Neural cell (in vitro differentiated cells): ENCODE measurements at regions not wholly inside any gene's neighbourhood (a gene's known extent, or its start where the extent isn't known, plus 50 kb on each side); places are given as distances from the start of the nearest gene placed in this dataset.

Source experiments
- EZH2 ChIP-seq: fragments of 200-600, 300-800 bp; shearing (Covaris generic), sonication (generic); IDR thresholded peaks from 2 replicates; pipeline ENCODE4 v1.6.1; 2014; ENCODE audit warnings: antibody characterized with exemption, low read length, borderline replicate concordance, mild to moderate bottlenecking; ENCODE audit not compliant: insufficient read depth, poor library complexity, severe bottlenecking
- RAD21 ChIP-seq: fragments of 450-650 bp; conservative IDR thresholded peaks from 2 replicates; pipeline ENCODE4 v1.6.1; 2014; ENCODE audit warnings: antibody characterized with exemption, mild to moderate bottlenecking, moderate library complexity
- TF ChIP-seq, protein P1 (sequence below): fragments of 450-650 bp; IDR thresholded peaks from 2 replicates; pipeline ENCODE4 v1.5.1; 2014; ENCODE audit warnings: antibody characterized with exemption, mild to moderate bottlenecking, moderate library complexity; ENCODE audit not compliant: poor library complexity, severe bottlenecking

DNA sequence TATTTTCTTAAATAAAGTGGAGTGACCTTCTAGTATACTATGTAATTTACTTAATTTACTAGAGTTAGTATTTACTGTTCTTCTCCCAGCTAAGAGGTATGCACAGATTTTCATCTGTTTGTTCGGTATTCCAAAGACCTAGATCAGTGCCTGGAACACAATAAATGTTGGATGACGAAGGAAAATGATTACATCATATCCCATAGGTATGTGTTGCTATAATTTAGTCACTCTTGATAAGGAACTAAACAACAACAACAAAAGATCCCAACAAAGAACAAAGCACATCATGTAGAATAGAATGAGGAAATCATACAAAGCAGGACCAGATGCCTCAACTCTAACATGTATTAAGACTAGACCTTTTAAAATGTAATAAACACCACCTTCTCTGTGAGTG is 89.6 kb upstream of the ADGRF1 start:
- TF ChIP-seq RAD21 = no peak
- TF ChIP-seq, protein P1, sequence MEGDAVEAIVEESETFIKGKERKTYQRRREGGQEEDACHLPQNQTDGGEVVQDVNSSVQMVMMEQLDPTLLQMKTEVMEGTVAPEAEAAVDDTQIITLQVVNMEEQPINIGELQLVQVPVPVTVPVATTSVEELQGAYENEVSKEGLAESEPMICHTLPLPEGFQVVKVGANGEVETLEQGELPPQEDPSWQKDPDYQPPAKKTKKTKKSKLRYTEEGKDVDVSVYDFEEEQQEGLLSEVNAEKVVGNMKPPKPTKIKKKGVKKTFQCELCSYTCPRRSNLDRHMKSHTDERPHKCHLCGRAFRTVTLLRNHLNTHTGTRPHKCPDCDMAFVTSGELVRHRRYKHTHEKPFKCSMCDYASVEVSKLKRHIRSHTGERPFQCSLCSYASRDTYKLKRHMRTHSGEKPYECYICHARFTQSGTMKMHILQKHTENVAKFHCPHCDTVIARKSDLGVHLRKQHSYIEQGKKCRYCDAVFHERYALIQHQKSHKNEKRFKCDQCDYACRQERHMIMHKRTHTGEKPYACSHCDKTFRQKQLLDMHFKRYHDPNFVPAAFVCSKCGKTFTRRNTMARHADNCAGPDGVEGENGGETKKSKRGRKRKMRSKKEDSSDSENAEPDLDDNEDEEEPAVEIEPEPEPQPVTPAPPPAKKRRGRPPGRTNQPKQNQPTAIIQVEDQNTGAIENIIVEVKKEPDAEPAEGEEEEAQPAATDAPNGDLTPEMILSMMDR = no peak
- TF ChIP-seq EZH2 = no peak
